Tongue (tissue), 1 donor: ENCODE measurements at regions not wholly inside any gene's neighbourhood (a gene's known extent, or its start where the extent isn't known, plus 50 kb on each side); places are given as distances from the start of the nearest gene placed in this dataset.

Experiments used
- DNase-seq: peaks from one replicate; pipeline ENCODE4 v3.0.0-alpha.2; 2015

DNA sequence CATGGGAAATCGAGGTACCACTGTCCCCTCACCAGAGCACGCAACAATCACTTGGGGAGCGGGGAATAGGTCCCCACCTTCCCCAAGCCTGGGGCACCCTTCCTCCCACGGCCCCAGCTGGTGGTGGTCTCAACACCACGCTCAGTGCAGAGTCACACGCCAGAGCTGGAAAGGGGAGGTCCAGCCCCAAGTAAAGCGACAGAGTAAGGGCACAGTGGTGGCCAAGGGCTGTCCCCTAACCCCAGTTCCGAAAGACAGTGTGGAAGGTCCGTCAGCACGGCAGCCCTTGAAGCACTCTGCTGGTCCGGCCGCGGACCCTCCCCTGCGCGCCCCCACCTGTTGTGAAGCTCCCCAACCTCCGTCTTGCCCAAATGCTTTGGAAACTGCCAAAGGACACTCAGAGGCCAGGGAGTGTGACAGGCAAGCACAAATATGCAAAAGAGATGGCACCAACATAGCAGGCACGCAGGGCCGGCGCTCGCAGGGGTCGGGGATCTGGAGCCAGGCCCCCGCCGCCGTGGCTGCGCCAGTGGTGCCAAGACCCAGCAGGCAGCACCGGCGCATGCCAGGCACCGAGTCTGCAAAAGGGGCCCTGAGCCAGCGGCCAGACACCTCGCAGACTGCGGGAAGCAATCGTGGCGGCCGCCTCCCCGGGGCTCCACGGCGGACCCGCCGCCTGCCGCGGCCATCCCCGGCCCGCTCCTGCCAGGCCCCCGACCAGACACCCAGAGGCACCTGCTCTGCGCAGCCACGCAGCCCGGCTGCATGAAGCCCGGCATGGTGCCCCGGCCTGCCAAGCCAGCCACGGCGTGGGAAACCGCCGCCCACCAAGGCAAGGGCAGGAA lies 51.6 kb upstream of the SRRM3 start:
- DNase-seq: no peak
